Liver (tissue), 8 donors: ENCODE measurements at regions not wholly inside any gene's neighbourhood (a gene's known extent, or its start where the extent isn't known, plus 50 kb on each side); places are given as distances from the start of the nearest gene placed in this dataset.

Experiments
- DNase-seq: peaks from one replicate; pipeline ENCODE4 v3.0.0-alpha.2; 2017; ENCODE audit warnings: low spot score
- H3K27ac ChIP-seq, 2 donors: one replicate each; pipeline ENCODE4 v1.7.0; 2013; ENCODE audit warnings: inconsistent platforms in 2 of 2, low read length in 2 of 2, control low read depth in 1 of 2, low read depth in 1 of 2, mild to moderate bottlenecking in 1 of 2
- H3K27me3 ChIP-seq, 4 donors: one replicate each; pipeline versions ENCODE4 v1.6.1 to v1.7.0; 2013; ENCODE audit warnings: low read length in 3 of 4, inconsistent platforms in 1 of 4, mild to moderate bottlenecking in 1 of 4, moderate library complexity in 1 of 4; ENCODE audit not compliant: control insufficient read depth in 4 of 4, insufficient read depth in 4 of 4
- H3K36me3 ChIP-seq, 4 donors: one replicate each; pipeline versions ENCODE4 v1.6.1 to v1.7.0; 2013; ENCODE audit warnings: low read length in 3 of 4, mild to moderate bottlenecking in 3 of 4, low read depth in 1 of 4, moderate library complexity in 1 of 4; ENCODE audit not compliant: control insufficient read depth in 4 of 4, insufficient read depth in 3 of 4
- H3K4me1 ChIP-seq, 4 donors: one replicate each; pipeline versions ENCODE4 v1.6.1 to v1.7.0; 2013; ENCODE audit warnings: low read length in 3 of 4, mild to moderate bottlenecking in 3 of 4, moderate library complexity in 1 of 4; ENCODE audit not compliant: control insufficient read depth in 4 of 4, insufficient read depth in 4 of 4
- H3K4me3 ChIP-seq, 3 donors: one replicate each; pipeline versions ENCODE4 v1.6.1 to v1.7.0; 2013; ENCODE audit warnings: low read length in 3 of 3, control low read depth in 1 of 3, low read depth in 1 of 3, mild to moderate bottlenecking in 1 of 3
- H3K9ac ChIP-seq, 2 donors: one replicate each; pipeline ENCODE4 v1.7.0; 2013; ENCODE audit warnings: low read length in 2 of 2, mild to moderate bottlenecking in 2 of 2, moderate library complexity in 2 of 2, control low read depth in 1 of 2, low read depth in 1 of 2
- H3K9me3 ChIP-seq, 4 donors: one replicate each; pipeline versions ENCODE4 v1.6.1 to v1.7.0; 2013; ENCODE audit warnings: low read length in 3 of 4; ENCODE audit not compliant: control insufficient read depth in 4 of 4
- EGR1 ChIP-seq, 2 donors: IDR thresholded peaks; 2 replicates each; pipeline ENCODE4 v1.6.1; 2016 to 2018; ENCODE audit warnings: antibody characterized with exemption in 2 of 2, low read depth in 2 of 2
- FOXA1 ChIP-seq: IDR thresholded peaks from 2 replicates; pipeline ENCODE4 v1.6.1; 2016; ENCODE audit warnings: antibody characterized with exemption
- FOXA2 ChIP-seq: IDR thresholded peaks from 2 replicates; pipeline ENCODE4 v1.6.1; 2016; ENCODE audit warnings: antibody characterized with exemption
- GABPA ChIP-seq, 2 donors: IDR thresholded peaks in 1 of 2; conservative IDR thresholded peaks in 1 of 2; 2 replicates each; pipeline ENCODE4 v1.6.1; 2016; ENCODE audit warnings: antibody characterized with exemption in 2 of 2, mild to moderate bottlenecking in 1 of 2, moderate library complexity in 1 of 2
- HNF4A ChIP-seq, 2 donors: conservative IDR thresholded peaks; 2 replicates each; pipeline ENCODE4 v1.6.1; 2016; ENCODE audit warnings: antibody characterized with exemption in 2 of 2, mild to moderate bottlenecking in 2 of 2
- HNF4G ChIP-seq: IDR thresholded peaks from 2 replicates; pipeline ENCODE4 v1.6.1; 2016; ENCODE audit warnings: antibody characterized with exemption
- JUND ChIP-seq, 2 donors: IDR thresholded peaks; 2 replicates each; pipeline ENCODE4 v1.6.1; 2016; ENCODE audit warnings: antibody characterized with exemption in 2 of 2
- NR2F2 ChIP-seq: IDR thresholded peaks from 2 replicates; pipeline ENCODE4 v1.6.1; 2016; ENCODE audit warnings: antibody characterized with exemption
- RAD21 ChIP-seq, 2 donors: IDR thresholded peaks; 2 replicates each; pipeline ENCODE4 v1.6.1; 2016; ENCODE audit warnings: antibody characterized with exemption in 2 of 2, mild to moderate bottlenecking in 2 of 2
- RXRA ChIP-seq, 2 donors: IDR thresholded peaks; 2 replicates each; pipeline ENCODE4 v1.6.1; 2017 to 2018; ENCODE audit warnings: antibody characterized with exemption in 2 of 2, mild to moderate bottlenecking in 1 of 2
- SP1 ChIP-seq: IDR thresholded peaks from 2 replicates; pipeline ENCODE4 v1.6.1; 2018; ENCODE audit warnings: antibody characterized with exemption, mild to moderate bottlenecking
- TAF1 ChIP-seq: conservative IDR thresholded peaks from 2 replicates; pipeline ENCODE4 v1.6.1; 2016; ENCODE audit warnings: antibody characterized with exemption, mild to moderate bottlenecking
- YY1 ChIP-seq: IDR thresholded peaks from 2 replicates; pipeline ENCODE4 v1.6.1; 2016; ENCODE audit warnings: antibody characterized with exemption, mild to moderate bottlenecking
- WGBS: extraction: QIAGEN DNeasy Blood & Tissue Kit; methylation state at CpG from one replicate; pipeline ENCODE4 v1.1.7; 2013; 5-methylcytosine and 5-hydroxymethylcytosine counted together
- TF ChIP-seq, protein P1 (sequence below): fragments of 150-350 bp; IDR thresholded peaks from 2 replicates; pipeline ENCODE4 v1.5.1; 2017; ENCODE audit warnings: improper control_type of control experiment, low read depth, low read length; ENCODE audit not compliant: missing input control
- TF ChIP-seq, protein P2 (sequence below): IDR thresholded peaks from 2 replicates; pipeline ENCODE4 v1.6.1; 2016; ENCODE audit warnings: antibody characterized with exemption
- TF ChIP-seq, protein P3 (sequence below): IDR thresholded peaks from 2 replicates; pipeline ENCODE4 v1.6.1; 2016; ENCODE audit warnings: antibody characterized with exemption
- TF ChIP-seq, protein P4 (sequence below): IDR thresholded peaks from 2 replicates; pipeline ENCODE4 v1.6.1; 2016; ENCODE audit warnings: antibody characterized with exemption, mild to moderate bottlenecking
- TF ChIP-seq, protein P5 (sequence below): IDR thresholded peaks from 2 replicates; pipeline ENCODE4 v1.6.1; 2016; ENCODE audit warnings: antibody characterized with exemption
- donor health status: healthy.
- donor health status: healthy.
- donor health status: healthy.
- donor health status: healthy.
- donor health status: healthy.

DNA sequence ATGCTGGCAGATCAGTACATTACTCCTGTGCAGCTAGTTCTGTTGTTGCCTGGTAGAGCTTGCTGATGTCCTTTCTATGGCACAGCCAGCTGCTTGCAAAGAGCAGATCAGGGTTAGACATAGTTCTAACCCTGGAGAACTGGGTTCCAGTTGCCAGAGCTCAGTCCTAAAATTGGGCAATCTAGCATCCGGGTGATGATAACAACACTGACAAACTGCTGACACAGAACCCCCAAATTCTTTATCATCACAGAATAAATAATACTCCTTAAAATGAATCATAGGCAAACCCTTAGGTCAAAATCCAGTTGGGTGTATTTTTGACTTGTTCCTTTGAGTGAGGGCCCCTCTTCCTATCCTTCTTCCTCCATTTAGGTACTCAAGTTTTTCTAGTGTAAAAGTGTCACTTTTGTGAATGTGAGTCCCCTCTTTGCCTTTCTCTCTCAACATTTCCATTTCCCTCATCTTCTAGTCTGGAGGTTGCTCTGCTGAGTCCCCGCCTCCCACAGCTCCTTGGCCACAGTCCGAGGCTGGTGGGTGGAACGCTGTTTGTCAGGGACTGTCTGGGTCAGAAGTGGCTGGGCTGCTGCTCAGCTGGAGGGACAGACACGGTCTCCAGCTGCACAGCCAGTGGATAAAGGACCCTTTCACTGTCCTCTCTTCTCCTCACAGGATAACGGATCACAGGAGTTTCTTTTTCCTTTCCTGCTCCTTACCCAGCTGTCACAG, 93.6 kb upstream of the RASGEF1B start:
- no peaks in the 10 kb centered on the region for H3K9me3 ChIP-seq
- 11% methylated on average over 6 of the region's 6 CpGs for WGBS

More for the DNA sequence above, 93.6 kb upstream of the RASGEF1B start:
- TF ChIP-seq, protein P1, sequence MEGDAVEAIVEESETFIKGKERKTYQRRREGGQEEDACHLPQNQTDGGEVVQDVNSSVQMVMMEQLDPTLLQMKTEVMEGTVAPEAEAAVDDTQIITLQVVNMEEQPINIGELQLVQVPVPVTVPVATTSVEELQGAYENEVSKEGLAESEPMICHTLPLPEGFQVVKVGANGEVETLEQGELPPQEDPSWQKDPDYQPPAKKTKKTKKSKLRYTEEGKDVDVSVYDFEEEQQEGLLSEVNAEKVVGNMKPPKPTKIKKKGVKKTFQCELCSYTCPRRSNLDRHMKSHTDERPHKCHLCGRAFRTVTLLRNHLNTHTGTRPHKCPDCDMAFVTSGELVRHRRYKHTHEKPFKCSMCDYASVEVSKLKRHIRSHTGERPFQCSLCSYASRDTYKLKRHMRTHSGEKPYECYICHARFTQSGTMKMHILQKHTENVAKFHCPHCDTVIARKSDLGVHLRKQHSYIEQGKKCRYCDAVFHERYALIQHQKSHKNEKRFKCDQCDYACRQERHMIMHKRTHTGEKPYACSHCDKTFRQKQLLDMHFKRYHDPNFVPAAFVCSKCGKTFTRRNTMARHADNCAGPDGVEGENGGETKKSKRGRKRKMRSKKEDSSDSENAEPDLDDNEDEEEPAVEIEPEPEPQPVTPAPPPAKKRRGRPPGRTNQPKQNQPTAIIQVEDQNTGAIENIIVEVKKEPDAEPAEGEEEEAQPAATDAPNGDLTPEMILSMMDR = no peak
- TF ChIP-seq GABPA (IDR thresholded peaks at IDR 0.05 in 1 of 2, conservative IDR thresholded peaks at IDR 0.05 in 1 of 2) = no peak
- TF ChIP-seq, protein P2, sequence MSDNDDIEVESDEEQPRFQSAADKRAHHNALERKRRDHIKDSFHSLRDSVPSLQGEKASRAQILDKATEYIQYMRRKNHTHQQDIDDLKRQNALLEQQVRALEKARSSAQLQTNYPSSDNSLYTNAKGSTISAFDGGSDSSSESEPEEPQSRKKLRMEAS = no peak
- peak; percentile 56 for TF ChIP-seq SP1
- TF ChIP-seq, protein P3, sequence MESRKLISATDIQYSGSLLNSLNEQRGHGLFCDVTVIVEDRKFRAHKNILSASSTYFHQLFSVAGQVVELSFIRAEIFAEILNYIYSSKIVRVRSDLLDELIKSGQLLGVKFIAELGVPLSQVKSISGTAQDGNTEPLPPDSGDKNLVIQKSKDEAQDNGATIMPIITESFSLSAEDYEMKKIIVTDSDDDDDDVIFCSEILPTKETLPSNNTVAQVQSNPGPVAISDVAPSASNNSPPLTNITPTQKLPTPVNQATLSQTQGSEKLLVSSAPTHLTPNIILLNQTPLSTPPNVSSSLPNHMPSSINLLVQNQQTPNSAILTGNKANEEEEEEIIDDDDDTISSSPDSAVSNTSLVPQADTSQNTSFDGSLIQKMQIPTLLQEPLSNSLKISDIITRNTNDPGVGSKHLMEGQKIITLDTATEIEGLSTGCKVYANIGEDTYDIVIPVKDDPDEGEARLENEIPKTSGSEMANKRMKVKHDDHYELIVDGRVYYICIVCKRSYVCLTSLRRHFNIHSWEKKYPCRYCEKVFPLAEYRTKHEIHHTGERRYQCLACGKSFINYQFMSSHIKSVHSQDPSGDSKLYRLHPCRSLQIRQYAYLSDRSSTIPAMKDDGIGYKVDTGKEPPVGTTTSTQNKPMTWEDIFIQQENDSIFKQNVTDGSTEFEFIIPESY = no peak
- TF ChIP-seq FOXA2 = peak; percentile 13
- TF ChIP-seq JUND (IDR thresholded peaks at IDR 0.05) = peak; percentile 43 to 80
- TF ChIP-seq, protein P4, sequence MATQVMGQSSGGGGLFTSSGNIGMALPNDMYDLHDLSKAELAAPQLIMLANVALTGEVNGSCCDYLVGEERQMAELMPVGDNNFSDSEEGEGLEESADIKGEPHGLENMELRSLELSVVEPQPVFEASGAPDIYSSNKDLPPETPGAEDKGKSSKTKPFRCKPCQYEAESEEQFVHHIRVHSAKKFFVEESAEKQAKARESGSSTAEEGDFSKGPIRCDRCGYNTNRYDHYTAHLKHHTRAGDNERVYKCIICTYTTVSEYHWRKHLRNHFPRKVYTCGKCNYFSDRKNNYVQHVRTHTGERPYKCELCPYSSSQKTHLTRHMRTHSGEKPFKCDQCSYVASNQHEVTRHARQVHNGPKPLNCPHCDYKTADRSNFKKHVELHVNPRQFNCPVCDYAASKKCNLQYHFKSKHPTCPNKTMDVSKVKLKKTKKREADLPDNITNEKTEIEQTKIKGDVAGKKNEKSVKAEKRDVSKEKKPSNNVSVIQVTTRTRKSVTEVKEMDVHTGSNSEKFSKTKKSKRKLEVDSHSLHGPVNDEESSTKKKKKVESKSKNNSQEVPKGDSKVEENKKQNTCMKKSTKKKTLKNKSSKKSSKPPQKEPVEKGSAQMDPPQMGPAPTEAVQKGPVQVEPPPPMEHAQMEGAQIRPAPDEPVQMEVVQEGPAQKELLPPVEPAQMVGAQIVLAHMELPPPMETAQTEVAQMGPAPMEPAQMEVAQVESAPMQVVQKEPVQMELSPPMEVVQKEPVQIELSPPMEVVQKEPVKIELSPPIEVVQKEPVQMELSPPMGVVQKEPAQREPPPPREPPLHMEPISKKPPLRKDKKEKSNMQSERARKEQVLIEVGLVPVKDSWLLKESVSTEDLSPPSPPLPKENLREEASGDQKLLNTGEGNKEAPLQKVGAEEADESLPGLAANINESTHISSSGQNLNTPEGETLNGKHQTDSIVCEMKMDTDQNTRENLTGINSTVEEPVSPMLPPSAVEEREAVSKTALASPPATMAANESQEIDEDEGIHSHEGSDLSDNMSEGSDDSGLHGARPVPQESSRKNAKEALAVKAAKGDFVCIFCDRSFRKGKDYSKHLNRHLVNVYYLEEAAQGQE = peak; percentile 86
- TF ChIP-seq HNF4A (conservative IDR thresholded peaks at IDR 0.05) = peak; percentile 49 to 59
- peak; percentile 96 for TF ChIP-seq TAF1
- TF ChIP-seq EGR1 (IDR thresholded peaks at IDR 0.05; ENCODE audit: low read depth in 2 of 2) = peak; percentile 56 to 61
- no peak for TF ChIP-seq NR2F2
- TF ChIP-seq, protein P5, sequence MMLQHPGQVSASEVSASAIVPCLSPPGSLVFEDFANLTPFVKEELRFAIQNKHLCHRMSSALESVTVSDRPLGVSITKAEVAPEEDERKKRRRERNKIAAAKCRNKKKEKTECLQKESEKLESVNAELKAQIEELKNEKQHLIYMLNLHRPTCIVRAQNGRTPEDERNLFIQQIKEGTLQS = no peak
- no peak for TF ChIP-seq FOXA1
- TF ChIP-seq RAD21 (IDR thresholded peaks at IDR 0.05) = peak; percentile 49 to 67
- TF ChIP-seq HNF4G = peak; percentile 25
- peak; percentile 51 for TF ChIP-seq YY1
- peak; percentile 51 to 54 for TF ChIP-seq RXRA (IDR thresholded peaks at IDR 0.05)
- Histone ChIP-seq H3K36me3 (no peaks in the 10 kb centered on the region), H3K27me3 (no peaks in the 10 kb centered on the region), H3K4me1 (peaks cover 2 to 22% (median 14%) of the 10 kb centered on the region in 4 donors), H3K9ac (peak overlapping the region; percentile 82 to 85), H3K4me3 (peak overlapping the region in 2 of 3 donors; percentile 40 to 59), H3K27ac (peak overlapping the region; percentile 94 to 98)
- DNase-seq = peak; percentile 57
